Panc1 (cell line): ENCODE measurements at regions not wholly inside any gene's neighbourhood (a gene's known extent, or its start where the extent isn't known, plus 50 kb on each side); places are given as distances from the start of the nearest gene placed in this dataset.

Experiments used
- ATAC-seq: fragments of 200-7000 bp; cut with Tn5 transposase; 2 replicates; pipeline ENCODE4 v1.9.1; 2020; ENCODE audit warnings: mild to moderate bottlenecking, moderate library complexity
- BruUV-seq: library from RNA; stranded (reverse); fragments of 400-500 nt; replicated peaks from 2 replicates; lab custom pipeline; 2021; lab: Mats Ljungman, UMichigan
- CTCF ChIA-PET: fragments of 300-600 bp; sonication (Branson Sonifier 250); formaldehyde crosslinking; loops from one replicate; lab custom pipeline; 2022; ENCODE audit warnings: antibody characterized with exemption; lab: Charles Lee
- POLR2A ChIA-PET: fragments of 300-600 bp; sonication (Branson Sonifier 250); formaldehyde crosslinking; loops from one replicate; lab custom pipeline; 2022; ENCODE audit warnings: antibody characterized with exemption; lab: Charles Lee
- DNase-seq: peaks from one replicate; pipeline ENCODE4 v3.0.0-alpha.2; 2010; ENCODE audit warnings: low read depth, low spot score
- H3K27ac ChIP-seq: 2 replicates; pipeline ENCODE4 v1.5.1; 2011; ENCODE audit warnings: mild to moderate bottlenecking, low read length, inconsistent platforms
- H3K27me3 ChIP-seq: fragments of 200-500 bp; sonication (Bioruptor generic); 2 replicates; pipeline ENCODE4 v1.6.0; 2014; ENCODE audit warnings: low read length, inconsistent platforms; ENCODE audit not compliant: control insufficient read depth, insufficient read depth
- H3K36me3 ChIP-seq: fragments of 200-500 bp; sonication (Bioruptor generic); 2 replicates; pipeline ENCODE4 v1.5.1; 2014; ENCODE audit warnings: inconsistent platforms, mild to moderate bottlenecking, low read length, moderate library complexity; ENCODE audit not compliant: control insufficient read depth, insufficient read depth
- H3K4me1 ChIP-seq: 2 replicates; pipeline ENCODE4 v1.5.1; 2011; ENCODE audit warnings: inconsistent platforms, mild to moderate bottlenecking, low read length, moderate library complexity; ENCODE audit not compliant: control insufficient read depth, insufficient read depth
- H3K4me3 ChIP-seq, 2 experiments: 2 replicates each; pipeline ENCODE4 v1.5.1; 2011 to 2012; ENCODE audit warnings: low read depth in 2 of 2, low read length in 2 of 2, mild to moderate bottlenecking in 2 of 2, inconsistent platforms in 1 of 2, moderate library complexity in 1 of 2
- H3K9me3 ChIP-seq: fragments of 200-500 bp; sonication (Bioruptor generic); 2 replicates; pipeline ENCODE4 v1.5.1; 2014; ENCODE audit warnings: low read depth, mild to moderate bottlenecking, inconsistent platforms, low read length, moderate library complexity; ENCODE audit not compliant: control insufficient read depth, insufficient read depth
- POLR2AphosphoS5 ChIP-seq: IDR thresholded peaks from 2 replicates; pipeline ENCODE4 v1.6.1; 2012; ENCODE audit warnings: mild to moderate bottlenecking, low read depth, low read length, moderate library complexity
- SIN3A ChIP-seq: IDR thresholded peaks from 2 replicates; pipeline ENCODE4 v1.6.1; 2012; ENCODE audit warnings: low read depth, mild to moderate bottlenecking, low read length, moderate library complexity, borderline replicate concordance; ENCODE audit not compliant: insufficient read depth
- TCF7L2 ChIP-seq: IDR thresholded peaks from 2 replicates; pipeline ENCODE4 v1.6.1; 2011; ENCODE audit warnings: mild to moderate bottlenecking, low read depth, low read length, inconsistent platforms
- in situ Hi-C: cut with HindIII; loops from 2 replicates; pipeline ENCODE4 v1.10.0; 2016; ENCODE audit warnings: low sequenced_read_pairs, low pct_unique_long_range_greater_than_20kb
- intact Hi-C: fragments of 100-400 bp; cut with micrococcal nuclease; formaldehyde crosslinking; loops from one replicate; pipeline ENCODE4 v1.10.0; 2022; ENCODE audit not compliant: unreplicated experiment
- TF ChIP-seq, protein P1 (sequence below), 2 experiments: IDR thresholded peaks; 2 replicates each; pipeline ENCODE4 v1.6.1; 2011 to 2012; ENCODE audit warnings: low read depth in 2 of 2, control low read depth in 1 of 2, low read length in 1 of 2, mild to moderate bottlenecking in 1 of 2, moderate library complexity in 1 of 2; ENCODE audit not compliant: insufficient read depth in 1 of 2
- TF ChIP-seq, protein P2 (sequence below): fragments of 450-650 bp; IDR thresholded peaks from 2 replicates; pipeline ENCODE4 v1.5.1; 2017; ENCODE audit warnings: mild to moderate bottlenecking

DNA sequence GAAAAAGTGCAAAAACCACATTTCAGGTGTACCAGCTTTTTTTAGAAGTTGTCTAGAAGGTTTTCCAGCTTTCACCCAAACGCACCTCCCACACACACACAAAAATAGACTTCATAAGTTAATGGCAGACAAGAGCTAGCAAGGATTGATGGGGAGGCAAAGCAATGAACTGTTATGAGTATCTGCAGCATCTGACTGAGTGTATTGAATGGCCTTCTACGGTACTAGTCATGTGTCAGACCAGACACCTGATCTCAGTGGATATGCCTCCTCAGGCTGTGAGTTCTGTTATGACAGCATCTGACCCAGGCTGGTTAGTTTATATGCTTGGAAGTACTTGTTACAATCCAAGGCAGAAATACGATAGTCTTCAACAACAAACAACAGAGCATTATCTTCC, 406.1 kb upstream of the AUTS2 start:
- in situ Hi-C loops (no loop called here), intact Hi-C loops (no loop called here)
- no peak for ATAC-seq
- TF ChIP-seq TCF7L2 (no peak), POLR2AphosphoS5 (no peak)
- TF ChIP-seq, protein P1, sequence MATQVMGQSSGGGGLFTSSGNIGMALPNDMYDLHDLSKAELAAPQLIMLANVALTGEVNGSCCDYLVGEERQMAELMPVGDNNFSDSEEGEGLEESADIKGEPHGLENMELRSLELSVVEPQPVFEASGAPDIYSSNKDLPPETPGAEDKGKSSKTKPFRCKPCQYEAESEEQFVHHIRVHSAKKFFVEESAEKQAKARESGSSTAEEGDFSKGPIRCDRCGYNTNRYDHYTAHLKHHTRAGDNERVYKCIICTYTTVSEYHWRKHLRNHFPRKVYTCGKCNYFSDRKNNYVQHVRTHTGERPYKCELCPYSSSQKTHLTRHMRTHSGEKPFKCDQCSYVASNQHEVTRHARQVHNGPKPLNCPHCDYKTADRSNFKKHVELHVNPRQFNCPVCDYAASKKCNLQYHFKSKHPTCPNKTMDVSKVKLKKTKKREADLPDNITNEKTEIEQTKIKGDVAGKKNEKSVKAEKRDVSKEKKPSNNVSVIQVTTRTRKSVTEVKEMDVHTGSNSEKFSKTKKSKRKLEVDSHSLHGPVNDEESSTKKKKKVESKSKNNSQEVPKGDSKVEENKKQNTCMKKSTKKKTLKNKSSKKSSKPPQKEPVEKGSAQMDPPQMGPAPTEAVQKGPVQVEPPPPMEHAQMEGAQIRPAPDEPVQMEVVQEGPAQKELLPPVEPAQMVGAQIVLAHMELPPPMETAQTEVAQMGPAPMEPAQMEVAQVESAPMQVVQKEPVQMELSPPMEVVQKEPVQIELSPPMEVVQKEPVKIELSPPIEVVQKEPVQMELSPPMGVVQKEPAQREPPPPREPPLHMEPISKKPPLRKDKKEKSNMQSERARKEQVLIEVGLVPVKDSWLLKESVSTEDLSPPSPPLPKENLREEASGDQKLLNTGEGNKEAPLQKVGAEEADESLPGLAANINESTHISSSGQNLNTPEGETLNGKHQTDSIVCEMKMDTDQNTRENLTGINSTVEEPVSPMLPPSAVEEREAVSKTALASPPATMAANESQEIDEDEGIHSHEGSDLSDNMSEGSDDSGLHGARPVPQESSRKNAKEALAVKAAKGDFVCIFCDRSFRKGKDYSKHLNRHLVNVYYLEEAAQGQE (IDR thresholded peaks at IDR 0.05; ENCODE audit: insufficient read depth in 1 of 2, low read depth in 2 of 2, low read length in 1 of 2): no peak
- TF ChIP-seq, protein P2, sequence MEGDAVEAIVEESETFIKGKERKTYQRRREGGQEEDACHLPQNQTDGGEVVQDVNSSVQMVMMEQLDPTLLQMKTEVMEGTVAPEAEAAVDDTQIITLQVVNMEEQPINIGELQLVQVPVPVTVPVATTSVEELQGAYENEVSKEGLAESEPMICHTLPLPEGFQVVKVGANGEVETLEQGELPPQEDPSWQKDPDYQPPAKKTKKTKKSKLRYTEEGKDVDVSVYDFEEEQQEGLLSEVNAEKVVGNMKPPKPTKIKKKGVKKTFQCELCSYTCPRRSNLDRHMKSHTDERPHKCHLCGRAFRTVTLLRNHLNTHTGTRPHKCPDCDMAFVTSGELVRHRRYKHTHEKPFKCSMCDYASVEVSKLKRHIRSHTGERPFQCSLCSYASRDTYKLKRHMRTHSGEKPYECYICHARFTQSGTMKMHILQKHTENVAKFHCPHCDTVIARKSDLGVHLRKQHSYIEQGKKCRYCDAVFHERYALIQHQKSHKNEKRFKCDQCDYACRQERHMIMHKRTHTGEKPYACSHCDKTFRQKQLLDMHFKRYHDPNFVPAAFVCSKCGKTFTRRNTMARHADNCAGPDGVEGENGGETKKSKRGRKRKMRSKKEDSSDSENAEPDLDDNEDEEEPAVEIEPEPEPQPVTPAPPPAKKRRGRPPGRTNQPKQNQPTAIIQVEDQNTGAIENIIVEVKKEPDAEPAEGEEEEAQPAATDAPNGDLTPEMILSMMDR: no peak
- Histone ChIP-seq H3K4me1 (no peaks in the 10 kb centered on the region), H3K4me3 (no peak overlapping the region), H3K9me3 (no peaks in the 10 kb centered on the region), H3K36me3 (no peaks in the 10 kb centered on the region), H3K27ac (no peak overlapping the region), H3K27me3 (no peaks in the 10 kb centered on the region)
- ChIA-PET POLR2A (no interaction called here), CTCF (no interaction called here)
- no TSS peak for BruUV-seq
- DNase-seq: no peak

DNA sequence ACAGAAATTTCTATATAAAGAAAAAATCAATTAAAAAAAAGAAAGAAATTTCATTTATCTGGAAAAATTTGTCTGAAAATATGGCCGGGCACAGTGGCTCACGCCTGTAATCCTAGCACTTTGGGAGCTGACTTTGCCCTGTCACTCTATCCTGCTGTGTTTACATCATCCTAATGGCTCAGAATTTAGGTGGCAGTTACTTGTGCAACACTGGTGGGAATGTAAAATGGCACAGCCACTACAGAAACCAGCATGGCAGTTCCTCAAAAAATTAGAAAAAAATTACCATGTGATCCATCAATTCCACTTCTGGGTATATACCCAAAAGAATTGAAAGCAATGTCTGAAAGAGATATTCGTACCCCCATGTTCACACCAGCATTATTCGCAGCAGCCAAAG, 405.2 kb upstream of the AUTS2 start:
- H3K36me3 ChIP-seq: no peaks in the 10 kb centered on the region
- ChIA-PET POLR2A (no interaction called here), CTCF (no interaction called here)
- TF ChIP-seq SIN3A: no peak
- TF ChIP-seq POLR2AphosphoS5: no peak
- TF ChIP-seq, protein P1 (IDR thresholded peaks at IDR 0.05; ENCODE audit: insufficient read depth in 1 of 2, low read depth in 2 of 2, low read length in 1 of 2): no peak
- no peak for TF ChIP-seq TCF7L2
- TF ChIP-seq, protein P2: no peak
- H3K4me3 ChIP-seq: no peak overlapping the region
- no peaks in the 10 kb centered on the region for H3K27me3 ChIP-seq
- ATAC-seq (no peak), DNase-seq (no peak)
- in situ Hi-C loops (no loop called here), intact Hi-C loops (no loop called here)
- no peaks in the 10 kb centered on the region for H3K4me1 ChIP-seq
- no TSS peak for BruUV-seq
- no peaks in the 10 kb centered on the region for H3K9me3 ChIP-seq
- no peak overlapping the region for H3K27ac ChIP-seq
